ENCODE measurements at regions not wholly inside any gene's neighbourhood (a gene's known extent, or its start where the extent isn't known, plus 50 kb on each side); places are given as distances from the start of the nearest gene placed in this dataset.

- Histone ChIP-seq H3K9me1 (ENCODE audit: control insufficient read depth, insufficient read depth, low read length) (no peaks in the 10 kb centered on the region), H3K4me2 (ENCODE audit: insufficient read depth, low read length) (no peak overlapping the region), H3K27me3 (ENCODE audit: control insufficient read depth in 2 of 2, insufficient read depth in 2 of 2, low read length in 2 of 2) (no peaks in the 10 kb centered on the region), H3K9ac (ENCODE audit: insufficient read depth in 1 of 2, low read depth in 2 of 2, low read length in 2 of 2) (no peak overlapping the region), H3K9me3 (replicated peaks; ENCODE audit: control insufficient read depth, insufficient read depth, low read depth, low read length) (no peaks in the 10 kb centered on the region), H3K36me3 (ENCODE audit: control insufficient read depth, insufficient read depth, low read length) (no peaks in the 10 kb centered on the region), H4K20me1 (replicated peaks; ENCODE audit: control insufficient read depth, insufficient read depth, low read length) (no peaks in the 10 kb centered on the region), H3K4me1 (replicated peaks in 1 of 2; ENCODE audit: control insufficient read depth in 2 of 2, insufficient read depth in 2 of 2, low read length in 2 of 2) (no peaks in the 10 kb centered on the region), H3K27ac (ENCODE audit: extremely low read depth, low read depth, low read length) (no peak overlapping the region), H3K4me3 (no peak overlapping the region), H3K79me2 (ENCODE audit: control insufficient read depth, insufficient read depth, low read length) (no peaks in the 10 kb centered on the region), H2AFZ (ENCODE audit: low read depth, low read length) (no peak overlapping the region)
- CTCF ChIA-PET (ENCODE audit: low intra/inter-chr PET ratio): no interaction called here
- 0% methylated on average over 2 of the region's 2 CpGs for WGBS (ENCODE audit: insufficient coverage, low coverage, missing lambda C conversion rate)
- no peak for DNase-seq (ENCODE audit: extremely low read depth in 1 of 4, low spot score in 3 of 4)
- no TSS peak for BruUV-seq (replicated peaks)
- no peak for ATAC-seq
- TF ChIP-seq, protein P1, sequence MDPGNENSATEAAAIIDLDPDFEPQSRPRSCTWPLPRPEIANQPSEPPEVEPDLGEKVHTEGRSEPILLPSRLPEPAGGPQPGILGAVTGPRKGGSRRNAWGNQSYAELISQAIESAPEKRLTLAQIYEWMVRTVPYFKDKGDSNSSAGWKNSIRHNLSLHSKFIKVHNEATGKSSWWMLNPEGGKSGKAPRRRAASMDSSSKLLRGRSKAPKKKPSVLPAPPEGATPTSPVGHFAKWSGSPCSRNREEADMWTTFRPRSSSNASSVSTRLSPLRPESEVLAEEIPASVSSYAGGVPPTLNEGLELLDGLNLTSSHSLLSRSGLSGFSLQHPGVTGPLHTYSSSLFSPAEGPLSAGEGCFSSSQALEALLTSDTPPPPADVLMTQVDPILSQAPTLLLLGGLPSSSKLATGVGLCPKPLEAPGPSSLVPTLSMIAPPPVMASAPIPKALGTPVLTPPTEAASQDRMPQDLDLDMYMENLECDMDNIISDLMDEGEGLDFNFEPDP (CRISPR knock-in tag; IDR thresholded peaks at IDR 0.05): no peak
- no peak for TF ChIP-seq ZNF3 (CRISPR knock-in tag; IDR thresholded peaks at IDR 0.05)
- TF ChIP-seq POLR2AphosphoS2 (IDR thresholded peaks at IDR 0.05; ENCODE audit: low read length): no peak
- no peak for TF ChIP-seq SNRNP70 (optimal IDR thresholded peaks at IDR 0.05; ENCODE audit: low read depth, low read length)
- FAIRE-seq: no peak
- POLR2A ChIA-PET: no interaction called here
- intact Hi-C loops (cut with micrococcal nuclease) (no loop called here), in situ Hi-C loops (cut with MboI) (no loop called here)
Observed at GRCh38 chr18:65435534-65435933, 315.3 kb upstream of the CDH7 start.

DNA sequence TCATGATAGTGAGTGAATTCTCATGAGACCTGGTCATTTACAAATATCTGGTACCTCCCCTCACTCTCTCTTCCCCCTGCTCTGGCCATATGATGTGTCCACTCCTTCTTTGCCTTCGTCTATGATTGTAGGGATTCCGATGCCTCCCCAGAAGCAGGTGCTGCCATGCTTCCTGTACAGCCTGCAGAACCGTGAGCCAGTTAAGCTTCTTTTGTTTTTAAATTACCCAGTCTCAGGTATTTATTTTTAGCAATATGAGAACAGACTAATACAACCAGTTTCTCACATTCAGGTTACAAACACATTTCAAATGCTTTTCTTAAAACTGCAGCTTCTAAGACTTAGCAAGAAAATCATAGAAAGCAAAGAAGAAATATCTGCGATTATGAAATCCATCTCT, 321.2 kb upstream of the CDH7 start:
- no peak for DNase-seq (ENCODE audit: extremely low read depth in 1 of 4, low spot score in 3 of 4)
- Histone ChIP-seq H3K9ac (ENCODE audit: insufficient read depth in 1 of 2, low read depth in 2 of 2, low read length in 2 of 2) (no peak overlapping the region), H2AFZ (ENCODE audit: low read depth, low read length) (no peak overlapping the region), H3K4me3 (no peak overlapping the region), H4K20me1 (replicated peaks; ENCODE audit: control insufficient read depth, insufficient read depth, low read length) (no peaks in the 10 kb centered on the region), H3K36me3 (ENCODE audit: control insufficient read depth, insufficient read depth, low read length) (no peaks in the 10 kb centered on the region), H3K79me2 (ENCODE audit: control insufficient read depth, insufficient read depth, low read length) (no peaks in the 10 kb centered on the region), H3K4me2 (ENCODE audit: insufficient read depth, low read length) (no peak overlapping the region), H3K9me1 (ENCODE audit: control insufficient read depth, insufficient read depth, low read length) (no peaks in the 10 kb centered on the region), H3K9me3 (replicated peaks; ENCODE audit: control insufficient read depth, insufficient read depth, low read depth, low read length) (no peaks in the 10 kb centered on the region), H3K4me1 (replicated peaks in 1 of 2; ENCODE audit: control insufficient read depth in 2 of 2, insufficient read depth in 2 of 2, low read length in 2 of 2) (no peaks in the 10 kb centered on the region), H3K27ac (ENCODE audit: extremely low read depth, low read depth, low read length) (no peak overlapping the region), H3K27me3 (ENCODE audit: control insufficient read depth in 2 of 2, insufficient read depth in 2 of 2, low read length in 2 of 2) (no peaks in the 10 kb centered on the region)
- no TSS peak for BruUV-seq (replicated peaks)
- ChIA-PET POLR2A (no interaction called here), CTCF (ENCODE audit: low intra/inter-chr PET ratio) (no interaction called here)
- TF ChIP-seq TAF1 (IDR thresholded peaks at IDR 0.05; ENCODE audit: control insufficient read depth, extremely low read depth, insufficient read depth, low read length, severe bottlenecking) (no peak), CHD4 (IDR thresholded peaks at IDR 0.05; ENCODE audit: insufficient read depth, insufficient replicate concordance, low read depth, low read length, poor library complexity, severe bottlenecking) (no peak)
- TF ChIP-seq, protein P2, sequence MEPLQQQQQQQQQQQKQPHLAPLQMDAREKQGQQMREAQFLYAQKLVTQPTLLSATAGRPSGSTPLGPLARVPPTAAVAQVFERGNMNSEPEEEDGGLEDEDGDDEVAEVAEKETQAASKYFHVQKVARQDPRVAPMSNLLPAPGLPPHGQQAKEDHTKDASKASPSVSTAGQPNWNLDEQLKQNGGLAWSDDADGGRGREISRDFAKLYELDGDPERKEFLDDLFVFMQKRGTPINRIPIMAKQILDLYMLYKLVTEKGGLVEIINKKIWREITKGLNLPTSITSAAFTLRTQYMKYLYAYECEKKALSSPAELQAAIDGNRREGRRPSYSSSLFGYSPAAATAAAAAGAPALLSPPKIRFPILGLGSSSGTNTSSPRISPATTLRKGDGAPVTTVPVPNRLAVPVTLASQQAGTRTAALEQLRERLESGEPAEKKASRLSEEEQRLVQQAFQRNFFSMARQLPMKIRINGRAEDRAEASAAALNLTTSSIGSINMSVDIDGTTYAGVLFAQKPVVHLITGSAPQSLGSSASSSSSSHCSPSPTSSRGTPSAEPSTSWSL (CRISPR knock-in tag; IDR thresholded peaks at IDR 0.05; ENCODE audit: borderline replicate concordance): no peak
- in situ Hi-C loops (cut with MboI): no loop called here
- intact Hi-C loops (cut with micrococcal nuclease): no loop called here
- WGBS (ENCODE audit: insufficient coverage, low coverage, missing lambda C conversion rate): 7% methylated on average over 4 of the region's 4 CpGs
- no peak for ATAC-seq
- no peak for FAIRE-seq

Measured in K562 (cell line).